IMR-90 (cell line): ENCODE measurements at regions not wholly inside any gene's neighbourhood (a gene's known extent, or its start where the extent isn't known, plus 50 kb on each side); places are given as distances from the start of the nearest gene placed in this dataset.

Source experiments
- ATAC-seq: fragments of 200-7000 bp; cut with Tn5 transposase; 2 replicates; pipeline ENCODE4 v1.9.1; 2020; ENCODE audit warnings: low read depth, mild to moderate bottlenecking, moderate library complexity
- BruUV-seq: library from RNA; stranded (reverse); fragments of 400-500 nt; replicated peaks from 2 replicates; lab custom pipeline; 2021; lab: Mats Ljungman, UMichigan
- CTCF ChIA-PET: fragments of 300-600 bp; formaldehyde crosslinking; extraction: SDS; loops from one replicate; lab custom pipeline; 2021; ENCODE audit warnings: antibody characterized with exemption; lab: Yijun Ruan, JAX
- POLR2A ChIA-PET: fragments of 300-600 bp; sonication (Branson Sonifier 250); formaldehyde crosslinking; loops from one replicate; lab custom pipeline; 2022; ENCODE audit warnings: antibody characterized with exemption; ENCODE audit not compliant: unreplicated experiment; lab: Charles Lee
- DNase-seq: peaks from one replicate; pipeline ENCODE4 v3.0.0; 2013
- H2AFZ ChIP-seq: replicated peaks from 2 replicates; pipeline ENCODE3; 2013; ENCODE audit warnings: low read length, mild to moderate bottlenecking; ENCODE audit not compliant: poor library complexity
- H2AK5ac ChIP-seq: 2 replicates; pipeline ENCODE4 v1.6.1; 2013; ENCODE audit warnings: low read depth, low read length, inconsistent platforms
- H2AK9ac ChIP-seq: replicated peaks from 2 replicates; pipeline ENCODE3; 2013; ENCODE audit warnings: mild to moderate bottlenecking, low read depth, low read length, moderate library complexity; ENCODE audit not compliant: poor library complexity
- H2BK120ac ChIP-seq: 2 replicates; pipeline ENCODE4 v1.6.1; 2013; ENCODE audit warnings: low read depth, low read length, inconsistent platforms
- H2BK15ac ChIP-seq: 3 replicates; pipeline ENCODE4 v1.6.1; 2013; ENCODE audit warnings: low read depth, low read length, inconsistent platforms
- H2BK20ac ChIP-seq: 2 replicates; pipeline ENCODE4 v1.6.1; 2013; ENCODE audit warnings: low read depth, mild to moderate bottlenecking, inconsistent platforms, low read length, moderate library complexity
- H2BK5ac ChIP-seq: 2 replicates; pipeline ENCODE4 v1.6.1; 2013; ENCODE audit warnings: mild to moderate bottlenecking, low read depth, low read length, inconsistent platforms; ENCODE audit not compliant: poor library complexity, severe bottlenecking
- H3K14ac ChIP-seq: replicated peaks from 2 replicates; pipeline ENCODE4 v1.6.1; 2013; ENCODE audit warnings: low read depth, low read length, inconsistent platforms
- H3K18ac ChIP-seq: 2 replicates; pipeline ENCODE4 v1.6.1; 2013; ENCODE audit warnings: low read depth, low read length, control low read depth
- H3K23ac ChIP-seq: 2 replicates; pipeline ENCODE4 v1.6.1; 2013; ENCODE audit warnings: low read depth, low read length, inconsistent platforms
- H3K27ac ChIP-seq: 2 replicates; pipeline ENCODE4 v1.5.1; 2013; ENCODE audit warnings: mild to moderate bottlenecking, control low read depth, low read length; ENCODE audit not compliant: insufficient read depth
- H3K27me3 ChIP-seq: 2 replicates; pipeline ENCODE4 v1.6.1; 2013; ENCODE audit warnings: low read length; ENCODE audit not compliant: control insufficient read depth, insufficient read depth
- H3K36me3 ChIP-seq: 2 replicates; pipeline ENCODE4 v1.6.1; 2013; ENCODE audit warnings: low read length, mixed read lengths; ENCODE audit not compliant: control insufficient read depth, insufficient read depth
- H3K4ac ChIP-seq: 2 replicates; pipeline ENCODE4 v1.6.1; 2013; ENCODE audit warnings: low read depth, low read length, inconsistent platforms
- H3K4me1 ChIP-seq: 2 replicates; pipeline ENCODE4 v1.6.1; 2013; ENCODE audit warnings: low read length, mixed read lengths; ENCODE audit not compliant: control insufficient read depth, insufficient read depth
- H3K4me2 ChIP-seq: 2 replicates; pipeline ENCODE4 v1.6.1; 2013; ENCODE audit warnings: low read depth, mild to moderate bottlenecking, control low read depth, low read length, moderate library complexity
- H3K4me3 ChIP-seq: 2 replicates; pipeline ENCODE4 v1.5.1; 2013; ENCODE audit warnings: low read depth, mild to moderate bottlenecking, control low read depth, low read length, moderate library complexity; ENCODE audit not compliant: insufficient read depth
- H3K56ac ChIP-seq: 2 replicates; pipeline ENCODE4 v1.6.1; 2013; ENCODE audit warnings: low read length, inconsistent platforms; ENCODE audit not compliant: insufficient read depth; ENCODE audit errors: extremely low read depth
- H3K79me1 ChIP-seq, 2 experiments: 2 replicates each; pipeline ENCODE4 v1.6.1; 2013; ENCODE audit warnings: low read length in 2 of 2, inconsistent platforms in 1 of 2, low read depth in 1 of 2
- H3K9ac ChIP-seq: 2 replicates; pipeline ENCODE4 v1.6.1; 2013; ENCODE audit warnings: low read depth, low read length, control low read depth
- H3K9me1 ChIP-seq: 2 replicates; pipeline ENCODE4 v1.6.1; 2013; ENCODE audit warnings: low read length, inconsistent platforms; ENCODE audit not compliant: insufficient read depth
- H3K9me3 ChIP-seq: 2 replicates; pipeline ENCODE4 v1.6.1; 2013; ENCODE audit warnings: low read length; ENCODE audit not compliant: control insufficient read depth, insufficient read depth
- H4K20me1 ChIP-seq: 2 replicates; pipeline ENCODE4 v1.6.1; 2013; ENCODE audit warnings: low read length, inconsistent platforms; ENCODE audit not compliant: insufficient read depth
- H4K5ac ChIP-seq: 2 replicates; pipeline ENCODE4 v1.6.1; 2013; ENCODE audit warnings: mild to moderate bottlenecking, low read depth, low read length, control low read depth
- H4K8ac ChIP-seq, 2 experiments: 2 replicates each; pipeline ENCODE4 v1.6.1; 2013; ENCODE audit warnings: low read depth in 2 of 2, low read length in 2 of 2, control low read depth in 1 of 2, inconsistent platforms in 1 of 2
- H4K91ac ChIP-seq: 2 replicates; pipeline ENCODE4 v1.6.1; 2013; ENCODE audit warnings: low read depth, low read length, inconsistent platforms; ENCODE audit not compliant: insufficient read depth
- BHLHE40 ChIP-seq: fragments of 150-350 bp; IDR thresholded peaks from 2 replicates; pipeline ENCODE4 v1.6.1; 2016; ENCODE audit warnings: mild to moderate bottlenecking, low read depth, low read length
- CEBPB ChIP-seq: IDR thresholded peaks from 2 replicates; pipeline ENCODE4 v1.6.1; 2012; ENCODE audit warnings: low read depth, low read length, improper control_type of control experiment
- CHD1 ChIP-seq: IDR thresholded peaks from 2 replicates; pipeline ENCODE4 v1.6.1; 2012; ENCODE audit warnings: low read depth, low read length, improper control_type of control experiment
- ELK1 ChIP-seq: fragments of 150-350 bp; IDR thresholded peaks from 2 replicates; pipeline ENCODE4 v1.6.1; 2016; ENCODE audit warnings: low read depth, mild to moderate bottlenecking, low read length, moderate library complexity, borderline replicate concordance
- FOS ChIP-seq: fragments of 150-350 bp; IDR thresholded peaks from 2 replicates; pipeline ENCODE4 v1.6.1; 2016; ENCODE audit warnings: low read depth, low read length
- MAFK ChIP-seq: IDR thresholded peaks from 2 replicates; pipeline ENCODE4 v1.6.1; 2012; ENCODE audit warnings: low read depth, low read length, improper control_type of control experiment
- MAZ ChIP-seq: IDR thresholded peaks from 2 replicates; pipeline ENCODE4 v1.6.1; 2012; ENCODE audit warnings: low read depth, mild to moderate bottlenecking, low read length, improper control_type of control experiment, moderate library complexity, borderline replicate concordance
- MXI1 ChIP-seq: IDR thresholded peaks from 2 replicates; pipeline ENCODE4 v1.6.1; 2012; ENCODE audit warnings: low read depth, mild to moderate bottlenecking, low read length, moderate library complexity, borderline replicate concordance
- NFE2L2 ChIP-seq: fragments of 150-350 bp; IDR thresholded peaks from 2 replicates; pipeline ENCODE4 v1.6.1; 2016; ENCODE audit warnings: low read depth, mild to moderate bottlenecking, low read length
- POLR2A ChIP-seq: IDR thresholded peaks from 2 replicates; pipeline ENCODE4 v1.6.1; 2012; ENCODE audit warnings: mild to moderate bottlenecking, low read depth, low read length
- RAD21 ChIP-seq: IDR thresholded peaks from 2 replicates; pipeline ENCODE4 v1.6.1; 2012; ENCODE audit warnings: low read length, improper control_type of control experiment
- RCOR1 ChIP-seq: IDR thresholded peaks from 2 replicates; pipeline ENCODE4 v1.6.1; 2012; ENCODE audit warnings: mild to moderate bottlenecking, low read length, improper control_type of control experiment; ENCODE audit not compliant: insufficient replicate concordance
- RFX5 ChIP-seq: IDR thresholded peaks from 2 replicates; pipeline ENCODE4 v1.8.0; 2012; ENCODE audit warnings: low read depth, mild to moderate bottlenecking, low read length, moderate library complexity
- SMC3 ChIP-seq: fragments of 150-350 bp; IDR thresholded peaks from 2 replicates; pipeline ENCODE4 v1.6.1; 2016; ENCODE audit warnings: low read depth, mild to moderate bottlenecking, antibody characterized with exemption, low read length, moderate library complexity
- USF2 ChIP-seq: fragments of 150-350 bp; IDR thresholded peaks from 2 replicates; pipeline ENCODE4 v1.6.1; 2017; ENCODE audit warnings: mild to moderate bottlenecking, antibody characterized with exemption, low read length, low read depth
- WGBS, 2 experiments: methylation state at CpG; one replicate each; pipeline versions ENCODE4 v1.1.5 to v1.1.7; 2013; ENCODE audit warnings: missing lambda C conversion rate in 2 of 2; ENCODE audit not compliant: insufficient read length in 1 of 2; ENCODE audit errors: extremely low coverage in 2 of 2; 5-methylcytosine and 5-hydroxymethylcytosine counted together
- dilution Hi-C: fragments of 300-500 bp; cut with HindIII; formaldehyde crosslinking; loops from one replicate; pipeline ENCODE4 v1.14.3; 2018; ENCODE audit warnings: low sequenced_read_pairs; ENCODE audit not compliant: unreplicated experiment
- in situ Hi-C: fragments of 300-500 bp; cut with MboI; formaldehyde crosslinking; loops from 3 replicates; pipeline ENCODE4 v1.14.3; 2019; ENCODE audit warnings: low sequenced_read_pairs, inconsistent platforms, mixed read lengths
- intact Hi-C: fragments of 100-400 bp; cut with micrococcal nuclease; formaldehyde crosslinking; loops from 2 replicates; pipeline ENCODE4 v1.10.0; 2022
- TF ChIP-seq, protein P1 (sequence below): conservative IDR thresholded peaks from 2 replicates; pipeline ENCODE4 v1.5.1; 2012; ENCODE audit warnings: mild to moderate bottlenecking, low read depth, low read length, improper control_type of control experiment

DNA sequence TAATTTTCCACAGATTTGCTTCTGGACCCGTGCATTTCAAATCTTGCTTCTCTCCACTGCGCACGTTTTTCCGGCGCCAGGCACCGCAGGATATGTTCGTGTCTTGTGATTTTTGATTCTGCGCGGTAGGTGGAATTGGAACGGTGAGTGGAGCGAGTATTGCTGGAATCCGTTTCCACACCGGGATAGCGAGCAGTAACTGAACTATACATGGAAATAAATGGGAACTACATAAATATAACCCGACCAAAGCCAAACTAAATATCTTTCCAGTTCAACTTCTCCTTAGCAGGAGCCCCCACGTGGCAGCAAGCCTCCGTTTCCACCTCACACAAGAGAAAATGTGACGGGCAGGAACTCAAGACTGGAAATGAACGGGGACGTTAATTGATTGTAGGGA lies 154.0 kb downstream of the SEC14L1 start:
- no TSS peak for BruUV-seq
- H3K9me3 ChIP-seq = peaks cover 9% of the 10 kb centered on the region
- no peak overlapping the region for H3K4ac ChIP-seq
- no peak for ATAC-seq
- H3K23ac ChIP-seq = no peak overlapping the region
- no peak overlapping the region for H2AFZ ChIP-seq
- H2BK20ac ChIP-seq = no peak overlapping the region
- dilution Hi-C loops = no loop called here
- H4K8ac ChIP-seq = no peak overlapping the region
- DNase-seq = no peak
- H3K56ac ChIP-seq = no peak overlapping the region
- H3K4me2 ChIP-seq = no peak overlapping the region
- no peak overlapping the region for H4K5ac ChIP-seq
- peaks cover 13 to 57% of the 10 kb centered on the region in 2 experiments for H3K79me1 ChIP-seq
- H3K9ac ChIP-seq = no peak overlapping the region
- intact Hi-C loops = no loop called here
- TF ChIP-seq RCOR1 (no peak), POLR2A (no peak), RFX5 (no peak), MXI1 (no peak), MAZ (no peak), BHLHE40 (no peak), MAFK (no peak), CEBPB (no peak), RAD21 (no peak), NFE2L2 (no peak), FOS (no peak), ELK1 (no peak), SMC3 (no peak), CHD1 (no peak), USF2 (no peak)
- TF ChIP-seq, protein P1, sequence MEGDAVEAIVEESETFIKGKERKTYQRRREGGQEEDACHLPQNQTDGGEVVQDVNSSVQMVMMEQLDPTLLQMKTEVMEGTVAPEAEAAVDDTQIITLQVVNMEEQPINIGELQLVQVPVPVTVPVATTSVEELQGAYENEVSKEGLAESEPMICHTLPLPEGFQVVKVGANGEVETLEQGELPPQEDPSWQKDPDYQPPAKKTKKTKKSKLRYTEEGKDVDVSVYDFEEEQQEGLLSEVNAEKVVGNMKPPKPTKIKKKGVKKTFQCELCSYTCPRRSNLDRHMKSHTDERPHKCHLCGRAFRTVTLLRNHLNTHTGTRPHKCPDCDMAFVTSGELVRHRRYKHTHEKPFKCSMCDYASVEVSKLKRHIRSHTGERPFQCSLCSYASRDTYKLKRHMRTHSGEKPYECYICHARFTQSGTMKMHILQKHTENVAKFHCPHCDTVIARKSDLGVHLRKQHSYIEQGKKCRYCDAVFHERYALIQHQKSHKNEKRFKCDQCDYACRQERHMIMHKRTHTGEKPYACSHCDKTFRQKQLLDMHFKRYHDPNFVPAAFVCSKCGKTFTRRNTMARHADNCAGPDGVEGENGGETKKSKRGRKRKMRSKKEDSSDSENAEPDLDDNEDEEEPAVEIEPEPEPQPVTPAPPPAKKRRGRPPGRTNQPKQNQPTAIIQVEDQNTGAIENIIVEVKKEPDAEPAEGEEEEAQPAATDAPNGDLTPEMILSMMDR = no peak
- H2AK5ac ChIP-seq = no peak overlapping the region
- in situ Hi-C loops = no loop called here
- no peak overlapping the region for H2AK9ac ChIP-seq
- no peak overlapping the region for H2BK5ac ChIP-seq
- H3K4me1 ChIP-seq = no peaks in the 10 kb centered on the region
- no peak overlapping the region for H3K14ac ChIP-seq
- no peaks in the 10 kb centered on the region for H3K27me3 ChIP-seq
- no peaks in the 10 kb centered on the region for H4K20me1 ChIP-seq
- no CpG with 5 or more reads among the region's 20 CpGs for WGBS, 2 experiments
- H3K4me3 ChIP-seq = no peak overlapping the region
- H3K9me1 ChIP-seq = peaks cover 4% of the 10 kb centered on the region; the same call in 1 of the 2 replicates
- POLR2A ChIA-PET = no interaction called here
- no peak overlapping the region for H2BK15ac ChIP-seq
- H2BK120ac ChIP-seq = no peak overlapping the region
- H4K91ac ChIP-seq = no peak overlapping the region
- CTCF ChIA-PET = no interaction called here
- H3K36me3 ChIP-seq = peaks cover 5% of the 10 kb centered on the region; the same call in 1 of the 2 replicates
- H3K27ac ChIP-seq = no peak overlapping the region
- H3K18ac ChIP-seq = no peak overlapping the region
